ENCODE measurements at regions not wholly inside any gene's neighbourhood (a gene's known extent, or its start where the extent isn't known, plus 50 kb on each side); places are given as distances from the start of the nearest gene placed in this dataset.
"Not testable (repeated sequence)": the region's sequence is repeated elsewhere in the genome, so short reads cannot be mapped to it uniquely, and the experiment has no call there.

DNA sequence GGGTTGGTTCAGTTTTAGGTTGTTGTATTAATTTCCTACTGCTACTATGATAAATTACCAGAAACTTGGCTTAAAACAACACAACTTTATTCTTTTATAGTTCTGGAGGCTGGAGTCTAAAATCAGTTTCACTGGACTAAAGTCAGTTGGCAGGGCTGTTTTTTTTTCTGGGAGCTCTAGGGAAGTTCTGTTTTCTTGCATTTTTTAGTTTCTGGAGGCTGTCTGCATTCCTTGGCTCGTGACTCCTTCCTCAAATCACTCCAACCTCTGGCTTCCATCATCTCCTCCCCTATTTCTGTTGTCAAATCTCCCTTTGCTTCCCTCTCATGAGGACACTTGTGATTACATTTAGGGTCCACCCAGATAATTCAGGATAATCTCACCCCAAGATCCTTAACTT is 51.3 kb upstream of the SUB1 start:
- DNase-seq (ENCODE audit: low read depth in 2 of 2), result no peak

DNA sequence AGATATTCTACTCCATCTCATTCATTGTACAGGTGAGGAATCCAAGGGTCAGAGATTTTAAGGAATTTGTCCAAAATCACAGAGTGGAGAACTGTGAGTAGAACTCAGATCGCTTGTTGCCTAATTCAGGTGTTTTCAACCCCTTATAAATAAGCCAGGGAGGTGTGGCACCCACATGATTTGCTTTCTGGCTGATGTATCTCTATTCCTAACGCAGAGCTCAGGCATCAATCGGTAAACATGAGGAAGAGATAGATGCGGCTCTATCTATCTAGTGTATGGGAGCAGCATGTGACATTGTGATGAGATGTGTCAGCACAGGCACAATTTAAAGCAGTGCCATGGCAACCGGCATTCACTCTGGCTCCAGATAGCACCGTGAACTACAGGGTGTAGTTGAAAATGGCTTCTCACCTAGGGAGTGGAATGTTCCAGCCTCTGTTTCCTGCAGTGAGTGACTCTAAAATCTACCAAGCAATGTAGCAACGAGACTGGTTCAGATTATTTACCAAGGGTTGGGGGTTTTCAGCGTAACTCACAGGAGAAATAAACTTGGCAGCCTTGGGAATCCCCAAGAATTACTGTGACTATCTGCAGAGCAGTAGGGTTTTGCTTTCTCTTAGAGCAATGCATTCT is 53.4 kb upstream of the SUB1 start:
- DNase-seq (ENCODE audit: low read depth in 2 of 2), result peak in 1 of 2 donors; percentile 93

DNA sequence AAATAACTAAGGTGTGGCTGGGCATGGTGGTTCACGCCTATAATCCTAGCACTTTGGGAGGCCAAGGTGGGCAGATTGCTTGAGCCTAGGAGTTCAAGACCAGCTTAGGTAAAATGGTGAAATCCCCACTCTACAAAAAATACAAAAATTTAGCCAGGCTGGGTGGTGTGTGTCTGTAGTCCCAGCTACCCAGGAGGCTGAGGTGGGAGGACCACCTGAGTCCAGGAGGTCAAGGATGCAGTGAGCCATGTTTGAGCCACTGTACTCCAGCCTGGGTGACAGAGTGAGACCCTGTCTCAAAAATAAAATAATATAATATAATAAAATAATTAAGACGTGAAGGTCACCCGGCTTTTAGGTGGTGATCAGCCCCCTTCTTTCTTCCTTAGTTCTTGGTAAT is 58.0 kb upstream of the SUB1 start:
- not testable (repeated sequence) for DNase-seq (ENCODE audit: low read depth in 2 of 2)

DNA sequence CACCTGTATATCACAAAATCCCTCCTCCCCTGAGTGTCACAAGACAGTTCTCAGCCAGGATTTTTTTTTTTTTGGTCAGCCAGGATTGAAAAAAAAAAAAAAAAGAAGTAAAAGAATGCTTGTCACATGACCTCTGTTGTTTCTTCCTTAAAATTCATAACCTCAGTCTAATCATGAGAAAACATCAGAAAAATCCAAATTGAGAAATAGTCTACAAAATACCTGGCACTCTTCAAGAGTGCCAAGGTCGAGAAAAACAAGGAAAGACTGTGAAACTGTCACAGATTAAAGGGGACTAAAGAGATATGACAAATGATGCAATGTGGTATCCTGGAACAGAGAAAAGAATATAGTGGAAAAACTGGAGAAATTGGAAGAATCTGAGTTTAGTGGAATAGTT is 58.5 kb upstream of the SUB1 start:
- no peak for DNase-seq (ENCODE audit: low read depth in 2 of 2)

DNA sequence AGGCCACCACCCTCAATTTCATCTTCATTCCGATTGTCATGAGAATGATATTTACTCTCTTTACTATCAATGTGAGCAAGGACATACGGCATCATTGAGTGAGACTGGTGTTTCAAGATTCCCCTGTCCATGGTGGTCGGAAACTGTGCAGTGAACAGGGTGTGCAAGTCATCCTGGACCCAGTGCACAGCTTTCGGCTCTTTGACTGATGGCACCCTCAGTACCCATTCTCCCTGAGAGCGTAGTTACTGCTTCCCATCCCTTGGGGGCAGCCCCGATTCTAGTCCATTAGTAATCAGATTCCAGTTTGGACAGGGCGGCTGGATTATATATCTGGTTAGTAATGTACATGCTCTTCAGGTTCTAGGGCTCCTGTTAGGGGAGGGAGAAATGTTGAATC is 61.7 kb upstream of the SUB1 start:
- peak in 1 of 2 donors; percentile 21 for DNase-seq (ENCODE audit: low read depth in 2 of 2)

DNA sequence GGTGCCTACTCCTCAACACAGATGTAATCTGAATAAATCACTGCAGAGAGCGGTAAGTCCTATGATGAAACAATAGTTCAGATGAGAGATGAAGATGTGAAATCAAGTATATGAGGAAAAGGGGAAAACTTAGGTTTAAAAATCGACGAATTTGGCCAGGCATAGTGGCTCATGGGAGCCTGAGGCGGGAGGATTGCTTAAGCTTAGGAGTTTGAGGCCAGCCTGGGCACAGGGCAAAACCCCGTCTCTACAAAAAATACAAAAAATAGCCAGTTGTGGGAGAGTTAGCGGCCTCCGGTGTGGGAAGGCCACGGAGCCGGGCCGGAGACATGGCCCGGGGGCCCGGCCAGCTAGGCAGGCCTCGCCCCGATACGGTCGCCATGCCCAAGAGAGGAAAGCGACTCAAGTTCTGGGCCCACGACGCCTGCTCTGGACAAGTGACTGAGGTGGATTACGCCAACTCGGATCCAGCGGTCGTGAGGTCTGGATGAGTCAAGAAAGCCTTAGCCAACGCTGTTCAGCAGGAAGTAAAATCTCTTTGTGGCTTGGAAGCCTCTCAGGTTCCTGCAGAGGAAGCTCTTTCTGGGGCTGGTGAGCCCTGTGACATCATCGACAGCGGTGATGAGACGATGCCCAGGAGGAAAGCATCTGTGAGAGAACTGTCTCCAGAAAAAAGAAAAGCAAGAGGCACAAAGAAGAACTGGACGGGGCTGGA is 62.8 kb upstream of the SUB1 start:
- peak in 1 of 2 donors; percentile 59 for DNase-seq (ENCODE audit: low read depth in 2 of 2)

DNA sequence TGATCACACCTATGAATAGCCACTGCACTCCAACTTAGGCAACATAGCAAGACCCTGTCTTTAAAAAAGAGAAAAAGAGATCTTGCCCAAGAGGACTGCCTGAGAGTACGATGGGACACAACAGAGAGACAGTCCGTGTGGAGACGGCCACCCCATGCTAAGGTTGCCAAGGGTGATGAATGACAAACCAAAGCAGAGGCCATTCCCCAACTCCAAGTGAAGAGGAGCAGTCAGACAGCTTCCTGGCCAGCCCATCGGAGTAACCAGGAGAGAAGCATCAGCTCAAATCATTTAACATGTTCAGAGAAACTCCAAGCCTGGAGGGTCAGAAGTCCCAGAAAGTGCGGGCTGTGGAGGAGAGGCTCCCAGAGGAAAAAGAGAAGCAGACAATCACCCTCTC is 63.9 kb upstream of the SUB1 start:
- DNase-seq (ENCODE audit: low read depth in 2 of 2), result no peak

DNA sequence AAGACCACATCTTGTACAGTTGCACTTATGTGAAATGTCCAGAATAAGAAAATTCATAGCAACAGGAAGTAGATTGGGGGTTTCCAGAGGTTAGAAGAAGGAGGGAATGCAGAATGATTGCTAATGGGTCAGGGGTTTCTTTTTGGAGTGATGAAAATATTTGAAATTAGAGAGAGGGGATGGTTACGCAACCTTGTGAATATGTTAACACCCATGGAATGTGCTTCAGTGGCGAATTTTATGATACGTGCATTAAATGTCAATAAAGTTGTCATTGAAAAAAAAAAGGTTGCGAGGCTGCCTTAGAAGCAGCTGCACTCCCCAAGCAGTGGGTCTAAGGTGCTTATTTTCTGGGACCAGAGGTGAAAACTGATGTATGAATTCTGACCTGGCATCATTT is 64.4 kb upstream of the SUB1 start:
- DNase-seq (ENCODE audit: low read depth in 2 of 2), result no peak

DNA sequence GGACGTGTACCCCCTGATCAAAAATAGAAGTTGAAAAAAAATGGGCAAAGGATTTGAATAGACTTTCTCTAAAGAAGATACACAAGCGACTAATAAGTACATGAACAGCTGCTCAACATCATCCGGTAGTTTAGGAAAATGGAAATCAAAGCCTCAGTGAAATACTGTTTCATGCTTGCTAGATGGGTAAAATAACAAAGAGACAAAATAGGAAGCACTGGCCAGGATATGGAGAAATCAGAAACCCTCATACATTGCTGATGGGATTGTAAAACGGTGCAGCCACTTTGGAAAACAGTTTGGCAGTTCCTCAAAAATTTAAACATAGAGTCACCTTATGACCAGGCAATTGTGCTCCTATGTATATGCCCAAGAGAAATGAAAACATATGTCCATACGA is 65.0 kb upstream of the SUB1 start:
- peak in 1 of 2 donors; percentile 31 for DNase-seq (ENCODE audit: low read depth in 2 of 2)

DNA sequence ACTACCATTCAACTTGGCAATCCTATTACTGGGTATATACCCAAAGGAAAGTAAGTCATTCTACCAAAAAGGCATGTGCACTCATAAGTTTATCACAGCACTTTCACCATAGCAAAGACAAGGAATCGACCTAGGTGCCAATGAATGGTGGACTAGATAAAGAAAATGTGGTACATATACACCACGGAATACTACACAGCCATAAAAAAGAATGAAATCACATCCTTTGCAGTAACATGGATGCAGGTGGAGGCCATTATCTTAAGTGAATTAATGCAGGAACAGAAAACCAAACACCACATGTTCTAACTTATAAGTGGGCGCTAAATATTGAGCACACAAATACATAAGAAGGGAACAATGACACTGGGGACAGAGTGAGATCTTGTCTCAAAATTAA is 65.8 kb upstream of the SUB1 start:
- no peak for DNase-seq (ENCODE audit: low read depth in 2 of 2)

DNA sequence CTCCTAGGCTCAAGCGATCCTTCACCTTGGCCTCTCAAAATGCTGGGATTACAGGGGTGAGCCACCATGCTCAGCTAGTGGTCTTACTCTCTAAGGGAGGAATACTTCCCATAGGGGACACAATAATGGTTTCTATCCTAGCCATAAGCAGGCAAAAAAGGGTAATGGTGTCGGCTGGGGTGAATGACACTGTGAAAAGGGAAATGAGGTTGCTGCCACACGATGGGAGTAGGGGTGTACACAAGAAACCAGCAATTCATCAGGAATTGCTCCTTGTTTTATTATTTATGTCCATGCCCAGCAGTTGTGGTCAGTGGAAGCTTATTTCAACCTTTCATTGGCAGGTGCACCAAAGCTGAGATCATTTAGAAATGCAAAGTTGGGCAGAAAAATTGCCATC is 70.3 kb upstream of the ZFR start:
- no peak for DNase-seq (ENCODE audit: low read depth in 2 of 2)

DNA sequence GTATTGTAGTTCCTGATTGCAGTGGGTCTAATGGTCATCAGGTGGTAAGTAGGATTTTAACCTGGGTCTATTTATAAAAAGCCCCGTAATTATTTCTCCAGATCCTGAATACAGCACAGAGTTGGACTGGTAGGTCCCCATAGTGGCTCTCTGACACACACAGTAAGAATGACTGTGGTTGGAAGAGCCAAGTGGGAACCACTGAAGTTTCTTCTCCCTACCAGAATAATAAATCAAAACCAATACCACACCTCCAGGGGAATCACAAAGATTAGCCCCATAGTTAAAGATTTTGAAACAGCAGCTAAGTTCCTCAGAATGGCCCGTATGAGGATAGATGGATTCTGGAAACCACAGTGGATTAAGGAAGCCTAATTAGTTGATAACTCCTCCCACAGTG is 68.4 kb upstream of the ZFR start:
- DNase-seq (ENCODE audit: low read depth in 2 of 2), result no peak

DNA sequence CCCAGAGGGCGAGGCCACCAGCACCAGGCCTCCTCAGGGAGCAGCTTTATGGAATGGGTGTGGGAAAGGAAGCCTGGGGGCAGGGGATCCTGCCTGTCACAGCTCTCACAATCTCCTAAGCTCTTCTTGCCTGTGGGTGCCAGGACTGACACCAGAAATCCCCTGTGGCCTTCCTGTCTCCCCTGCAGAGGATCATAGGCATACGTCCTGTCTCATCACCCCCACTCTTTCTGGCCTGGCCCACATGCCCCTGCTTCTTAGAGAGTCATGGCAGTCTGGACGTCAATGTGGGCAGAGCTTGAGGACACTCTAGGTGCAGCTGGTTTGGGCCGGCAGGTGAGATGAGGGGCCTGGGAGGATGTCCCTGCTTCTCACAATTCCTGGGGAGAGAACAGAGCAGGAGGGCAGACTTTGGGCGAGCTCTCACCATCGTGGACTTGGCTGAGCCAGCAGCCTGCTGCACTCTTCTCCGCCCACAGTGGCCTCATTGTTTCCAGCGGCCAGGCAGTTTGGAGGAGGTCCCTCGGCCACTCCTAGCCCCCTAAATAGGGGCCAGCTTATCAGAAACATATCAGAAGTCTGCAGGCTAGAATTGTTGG is 67.3 kb upstream of the ZFR start:
- DNase-seq (ENCODE audit: low read depth in 2 of 2), result no peak

DNA sequence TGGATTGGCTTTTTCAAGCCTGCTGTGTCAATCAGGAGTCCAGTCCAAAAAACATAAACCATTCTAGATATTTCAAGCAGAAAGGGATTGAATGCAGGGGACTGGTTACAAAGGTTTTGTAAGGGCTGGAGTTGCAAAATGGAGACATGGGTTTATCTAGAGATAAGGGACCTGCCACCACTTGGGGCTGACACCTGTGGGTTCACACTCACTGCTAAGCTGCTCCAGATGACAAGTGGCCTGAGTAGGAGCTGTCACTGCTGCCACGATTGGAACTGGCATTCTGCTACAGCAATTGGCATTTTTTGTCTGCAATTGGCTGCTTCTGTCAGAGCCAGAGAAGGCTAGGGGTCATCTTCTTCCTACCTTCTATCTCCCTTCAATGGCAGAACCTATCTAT is 66.3 kb upstream of the ZFR start:
- no peak for DNase-seq (ENCODE audit: low read depth in 2 of 2)

DNA sequence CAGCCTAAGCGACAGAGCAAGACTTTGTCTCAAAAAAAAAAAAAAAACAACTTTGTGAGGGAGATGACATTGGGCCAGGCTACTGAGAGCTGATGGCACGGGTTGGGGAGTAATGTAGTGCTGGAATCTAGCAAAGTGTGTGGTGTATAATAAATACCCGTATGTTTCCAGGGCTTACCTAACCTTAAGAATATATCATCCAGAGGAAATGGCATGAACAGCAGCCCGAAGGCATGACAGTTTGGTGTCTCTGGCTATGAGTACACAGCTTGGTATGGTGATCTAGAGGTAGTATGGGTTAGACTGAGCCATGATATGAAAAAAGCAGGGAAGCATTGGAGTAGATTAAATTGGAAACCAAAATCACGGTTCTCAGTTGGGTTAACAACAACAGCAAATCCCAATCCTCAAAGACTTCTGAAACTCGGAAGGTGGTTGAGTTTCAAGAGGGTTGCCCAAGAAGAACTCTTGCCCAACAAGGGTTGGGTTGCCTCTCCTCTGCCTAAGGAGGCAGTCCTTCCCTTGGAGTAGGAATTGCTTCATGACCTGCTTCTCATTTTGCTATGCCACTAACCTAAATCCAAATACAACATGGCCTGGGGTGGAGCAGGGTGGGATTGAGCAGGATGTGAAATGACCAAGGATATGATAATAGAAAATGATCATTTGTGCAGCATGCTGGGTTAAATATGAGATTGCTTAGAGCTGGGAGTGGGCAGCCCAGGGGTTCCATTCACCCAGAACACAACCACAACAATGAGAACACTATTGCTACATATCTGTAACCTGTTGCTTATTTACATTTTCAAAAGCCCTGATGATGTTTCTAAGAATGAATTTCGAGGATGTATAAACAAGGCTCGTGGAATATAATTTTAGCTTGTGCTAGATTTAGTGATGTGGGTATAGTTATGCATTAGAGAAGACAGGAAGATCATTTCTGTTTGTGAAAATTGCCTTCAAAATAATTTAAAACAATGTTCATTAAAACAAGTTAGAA is 64.6 kb upstream of the ZFR start:
- DNase-seq (ENCODE audit: low read depth in 2 of 2), result no peak

DNA sequence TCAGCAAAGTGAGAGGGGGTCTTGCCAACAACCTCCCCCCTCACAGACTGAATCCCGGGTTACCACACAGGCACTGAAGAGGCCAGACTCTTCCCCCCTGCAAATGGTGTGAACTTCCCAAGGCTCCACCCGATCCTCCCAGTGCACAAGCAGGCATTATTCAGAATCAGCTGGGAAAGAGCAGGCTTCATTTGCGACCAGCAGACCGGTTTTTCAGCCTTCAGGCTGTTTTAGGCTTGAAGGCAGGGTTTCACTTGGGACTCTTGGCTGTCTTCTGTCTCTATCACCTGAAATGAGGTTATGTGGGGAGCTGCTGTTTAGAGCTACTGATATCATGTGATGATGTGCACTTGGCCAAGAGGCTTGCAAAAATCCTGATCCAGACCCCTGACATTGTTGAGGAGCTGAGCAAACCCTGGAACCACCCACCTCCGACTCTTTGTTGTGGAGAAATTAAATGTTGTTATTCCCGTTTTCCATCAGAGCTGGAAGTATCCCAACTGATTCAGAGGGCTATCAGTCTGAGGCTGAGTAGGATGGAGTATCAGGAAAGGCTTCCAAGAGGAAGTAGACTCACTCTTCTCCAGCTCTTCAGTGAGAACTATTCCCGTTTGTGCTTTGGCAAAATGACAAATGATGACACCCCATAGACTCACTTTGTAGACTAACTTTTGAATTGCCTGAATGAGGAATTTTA is 63.3 kb upstream of the ZFR start:
- DNase-seq (ENCODE audit: low read depth in 2 of 2), result peak; percentile 66 to 69

DNA sequence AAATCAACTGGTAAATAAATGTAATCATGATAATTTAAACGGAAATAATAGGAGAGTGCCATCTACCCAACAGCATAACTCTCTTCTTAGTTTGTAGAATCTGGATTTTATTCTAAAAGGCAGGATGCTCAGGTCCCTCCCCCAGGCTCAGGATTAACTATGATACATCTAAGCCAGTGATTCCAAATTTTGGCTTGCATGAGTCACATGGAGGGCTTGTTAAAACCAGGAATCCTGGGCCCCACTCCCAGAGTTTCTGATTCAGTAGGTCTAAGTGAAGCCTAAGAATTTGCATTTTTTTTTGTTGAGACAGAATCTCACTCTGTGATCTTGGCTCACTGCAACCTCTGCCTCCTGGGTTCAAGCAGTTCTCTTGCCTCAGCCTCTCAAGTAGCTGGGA is 62.3 kb upstream of the ZFR start:
- DNase-seq (ENCODE audit: low read depth in 2 of 2), result no peak

DNA sequence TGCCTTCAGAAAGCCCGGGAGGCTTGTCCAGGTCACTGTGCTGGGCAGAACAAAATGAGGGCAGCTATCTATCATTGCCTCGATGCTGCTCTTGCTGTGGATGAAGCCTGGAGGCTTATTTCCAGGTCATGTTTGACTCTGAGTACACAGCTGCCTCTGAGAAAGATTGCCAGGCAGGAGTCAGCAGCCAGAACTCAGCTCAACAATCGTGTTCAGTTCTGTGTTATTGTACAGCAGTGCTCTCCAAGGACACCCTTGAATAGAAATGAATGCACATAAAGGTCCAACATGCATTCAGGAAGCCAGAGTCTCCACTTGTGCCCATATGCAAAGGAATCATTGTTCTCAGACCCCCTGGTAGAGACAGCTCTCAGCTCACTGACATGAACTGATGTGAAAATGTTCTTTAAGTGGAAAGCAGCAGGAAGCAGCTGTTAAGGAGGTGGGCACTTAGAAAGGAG is 61.7 kb upstream of the ZFR start:
- DNase-seq (ENCODE audit: low read depth in 2 of 2), result peak; percentile 36 to 64

DNA sequence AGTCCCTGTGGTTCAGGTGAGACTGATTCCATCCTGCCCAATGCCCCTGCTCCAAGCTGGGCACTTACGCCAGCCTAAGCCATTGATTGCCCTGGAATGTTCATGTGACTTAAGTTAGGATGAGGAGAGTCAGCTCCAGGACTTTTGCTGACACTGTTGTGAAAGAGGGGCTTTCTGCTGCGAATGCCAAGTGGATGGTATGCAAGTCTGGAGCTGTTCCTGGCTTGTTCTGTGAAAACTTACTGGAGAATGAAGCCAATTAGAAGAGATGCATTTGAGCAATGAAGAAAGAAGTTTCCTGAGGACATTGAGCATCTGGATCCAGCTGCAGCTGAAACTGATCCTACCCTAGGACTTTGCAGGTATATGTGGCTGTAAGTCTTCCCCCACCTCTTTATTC is 61.2 kb upstream of the ZFR start:
- peak; percentile 2 to 10 for DNase-seq (ENCODE audit: low read depth in 2 of 2)

DNA sequence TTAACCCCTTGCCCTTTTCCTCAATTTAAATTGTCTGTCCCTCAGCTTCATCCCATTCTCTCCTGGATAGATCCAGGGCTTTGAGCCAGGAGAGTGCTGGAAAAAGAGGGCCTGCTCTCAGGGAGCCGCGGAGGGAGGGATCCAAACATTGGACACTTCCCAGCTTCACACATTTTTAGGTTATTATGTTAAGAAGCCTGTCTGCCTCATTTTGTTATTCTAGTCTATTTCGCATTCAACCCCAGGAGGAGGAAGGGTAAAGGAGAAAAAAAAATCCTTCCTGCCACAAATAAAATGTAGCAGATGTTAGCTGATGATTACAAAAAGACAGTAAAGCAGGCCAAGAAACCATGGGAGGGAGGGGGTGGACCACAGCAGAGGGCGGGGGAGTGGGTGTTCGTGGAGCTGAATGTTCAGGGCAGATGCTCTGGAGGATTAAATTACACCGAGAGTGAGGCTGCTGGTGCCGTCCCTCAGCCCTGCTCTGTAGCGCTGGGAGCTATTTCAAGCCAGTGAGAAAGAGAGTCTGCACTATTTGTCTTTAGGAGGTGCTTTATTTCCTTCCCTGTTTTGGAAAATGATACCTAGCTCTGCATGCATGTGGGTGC is 60.6 kb upstream of the ZFR start:
- DNase-seq (ENCODE audit: low read depth in 2 of 2), result peak; percentile 66 to 77
